ENCODE measurements at regions not wholly inside any gene's neighbourhood (a gene's known extent, or its start where the extent isn't known, plus 50 kb on each side); places are given as distances from the start of the nearest gene placed in this dataset.

GRCh38 chr5:62729675-62730074, 151.1 kb downstream of the LRRC70 start:
- no peak overlapping the region for H3K9ac ChIP-seq
- TF ChIP-seq, protein P1, sequence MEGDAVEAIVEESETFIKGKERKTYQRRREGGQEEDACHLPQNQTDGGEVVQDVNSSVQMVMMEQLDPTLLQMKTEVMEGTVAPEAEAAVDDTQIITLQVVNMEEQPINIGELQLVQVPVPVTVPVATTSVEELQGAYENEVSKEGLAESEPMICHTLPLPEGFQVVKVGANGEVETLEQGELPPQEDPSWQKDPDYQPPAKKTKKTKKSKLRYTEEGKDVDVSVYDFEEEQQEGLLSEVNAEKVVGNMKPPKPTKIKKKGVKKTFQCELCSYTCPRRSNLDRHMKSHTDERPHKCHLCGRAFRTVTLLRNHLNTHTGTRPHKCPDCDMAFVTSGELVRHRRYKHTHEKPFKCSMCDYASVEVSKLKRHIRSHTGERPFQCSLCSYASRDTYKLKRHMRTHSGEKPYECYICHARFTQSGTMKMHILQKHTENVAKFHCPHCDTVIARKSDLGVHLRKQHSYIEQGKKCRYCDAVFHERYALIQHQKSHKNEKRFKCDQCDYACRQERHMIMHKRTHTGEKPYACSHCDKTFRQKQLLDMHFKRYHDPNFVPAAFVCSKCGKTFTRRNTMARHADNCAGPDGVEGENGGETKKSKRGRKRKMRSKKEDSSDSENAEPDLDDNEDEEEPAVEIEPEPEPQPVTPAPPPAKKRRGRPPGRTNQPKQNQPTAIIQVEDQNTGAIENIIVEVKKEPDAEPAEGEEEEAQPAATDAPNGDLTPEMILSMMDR (conservative IDR thresholded peaks at IDR 0.05; ENCODE audit: low read depth, low read length) = no peak
- H4K20me1 ChIP-seq (ENCODE audit: insufficient read depth) = no peaks in the 10 kb centered on the region
- H3K4me2 ChIP-seq = no peak overlapping the region; the same call in 1 of the 2 replicates
- no peak overlapping the region for H2AFZ ChIP-seq (ENCODE audit: low read depth)
- H3K4me1 ChIP-seq (ENCODE audit: low read depth, poor library complexity, severe bottlenecking) = peaks cover 34% of the 10 kb centered on the region
- no peaks in the 10 kb centered on the region for H3K27me3 ChIP-seq (ENCODE audit: insufficient read depth, low read depth)
- H3K36me3 ChIP-seq (ENCODE audit: insufficient read depth) = no peaks in the 10 kb centered on the region
- no peaks in the 10 kb centered on the region for H3K79me2 ChIP-seq (ENCODE audit: insufficient read depth, low read depth)
- H3K27ac ChIP-seq = no peak overlapping the region
- no peak overlapping the region for H3K4me3 ChIP-seq (IDR thresholded peaks at IDR 0.05; ENCODE audit: insufficient read depth, low read depth, low read length)

- TF ChIP-seq, protein P1 (conservative IDR thresholded peaks at IDR 0.05; ENCODE audit: low read depth, low read length) = no peak
- Histone ChIP-seq H3K79me2 (ENCODE audit: insufficient read depth, low read depth) (no peaks in the 10 kb centered on the region), H3K4me3 (IDR thresholded peaks at IDR 0.05; ENCODE audit: insufficient read depth, low read depth, low read length) (no peak overlapping the region), H4K20me1 (ENCODE audit: insufficient read depth) (no peaks in the 10 kb centered on the region), H2AFZ (ENCODE audit: low read depth) (no peak overlapping the region), H3K9ac (no peak overlapping the region), H3K27me3 (ENCODE audit: insufficient read depth, low read depth) (no peaks in the 10 kb centered on the region), H3K27ac (no peak overlapping the region), H3K4me2 (no peak overlapping the region), H3K4me1 (ENCODE audit: low read depth, poor library complexity, severe bottlenecking) (peaks cover 34% of the 10 kb centered on the region), H3K36me3 (ENCODE audit: insufficient read depth) (no peaks in the 10 kb centered on the region)
These were observed 149.2 kb downstream of the LRRC70 start for GRCh38 chr5:62727861-62728260.

- H3K79me2 ChIP-seq (ENCODE audit: insufficient read depth, low read depth) = no peaks in the 10 kb centered on the region
- no peak overlapping the region for H3K4me3 ChIP-seq (IDR thresholded peaks at IDR 0.05; ENCODE audit: insufficient read depth, low read depth, low read length)
- no peaks in the 10 kb centered on the region for H4K20me1 ChIP-seq (ENCODE audit: insufficient read depth)
- H3K9ac ChIP-seq = no peak overlapping the region
- no peaks in the 10 kb centered on the region for H3K36me3 ChIP-seq (ENCODE audit: insufficient read depth)
- H2AFZ ChIP-seq (ENCODE audit: low read depth) = no peak overlapping the region
- H3K27me3 ChIP-seq (ENCODE audit: insufficient read depth, low read depth) = no peaks in the 10 kb centered on the region
- H3K4me2 ChIP-seq = no peak overlapping the region
- TF ChIP-seq, protein P1 (conservative IDR thresholded peaks at IDR 0.05; ENCODE audit: low read depth, low read length) = no peak
- no peak overlapping the region for H3K27ac ChIP-seq
- H3K4me1 ChIP-seq (ENCODE audit: low read depth, poor library complexity, severe bottlenecking) = peaks cover 29% of the 10 kb centered on the region
These were observed 148.6 kb downstream of the LRRC70 start for GRCh38 chr5:62727184-62727583.

GRCh38 chr5:62722360-62722759, 143.7 kb downstream of the LRRC70 start:
- Histone ChIP-seq H3K4me3 (IDR thresholded peaks at IDR 0.05; ENCODE audit: insufficient read depth, low read depth, low read length) (no peak overlapping the region), H3K27ac (no peak overlapping the region), H3K27me3 (ENCODE audit: insufficient read depth, low read depth) (no peaks in the 10 kb centered on the region), H2AFZ (ENCODE audit: low read depth) (no peak overlapping the region), H3K36me3 (ENCODE audit: insufficient read depth) (no peaks in the 10 kb centered on the region), H3K79me2 (ENCODE audit: insufficient read depth, low read depth) (no peaks in the 10 kb centered on the region), H3K9ac (no peak overlapping the region), H3K4me1 (ENCODE audit: low read depth, poor library complexity, severe bottlenecking) (peaks cover 38% of the 10 kb centered on the region), H3K4me2 (no peak overlapping the region), H4K20me1 (ENCODE audit: insufficient read depth) (no peaks in the 10 kb centered on the region)
- TF ChIP-seq, protein P1 (conservative IDR thresholded peaks at IDR 0.05; ENCODE audit: low read depth, low read length) = 0 out of 2 replicates have a peak, but pooled peaks have one; percentile 9
